IPS DF 4.7 (cell line): ENCODE measurements at regions not wholly inside any gene's neighbourhood (a gene's known extent, or its start where the extent isn't known, plus 50 kb on each side); places are given as distances from the start of the nearest gene placed in this dataset.

Source experiments
- DNase-seq: peaks from one replicate; pipeline ENCODE4 v3.0.0-alpha.2; 2013; ENCODE audit warnings: low spot score; ENCODE audit errors: extremely low read depth

GRCh38 chr13:86729206-86729605, 930.0 kb upstream of the SLITRK6 start:
- DNase-seq: no peak

GRCh38 chr13:86731987-86732386, 932.8 kb upstream of the SLITRK6 start:
- no peak for DNase-seq

GRCh38 chr13:86737334-86737932, 933.7 kb upstream of the SLITRK5 start:
- DNase-seq: no peak

GRCh38 chr13:86741762-86742285, 929.3 kb upstream of the SLITRK5 start:
- no peak for DNase-seq

DNA sequence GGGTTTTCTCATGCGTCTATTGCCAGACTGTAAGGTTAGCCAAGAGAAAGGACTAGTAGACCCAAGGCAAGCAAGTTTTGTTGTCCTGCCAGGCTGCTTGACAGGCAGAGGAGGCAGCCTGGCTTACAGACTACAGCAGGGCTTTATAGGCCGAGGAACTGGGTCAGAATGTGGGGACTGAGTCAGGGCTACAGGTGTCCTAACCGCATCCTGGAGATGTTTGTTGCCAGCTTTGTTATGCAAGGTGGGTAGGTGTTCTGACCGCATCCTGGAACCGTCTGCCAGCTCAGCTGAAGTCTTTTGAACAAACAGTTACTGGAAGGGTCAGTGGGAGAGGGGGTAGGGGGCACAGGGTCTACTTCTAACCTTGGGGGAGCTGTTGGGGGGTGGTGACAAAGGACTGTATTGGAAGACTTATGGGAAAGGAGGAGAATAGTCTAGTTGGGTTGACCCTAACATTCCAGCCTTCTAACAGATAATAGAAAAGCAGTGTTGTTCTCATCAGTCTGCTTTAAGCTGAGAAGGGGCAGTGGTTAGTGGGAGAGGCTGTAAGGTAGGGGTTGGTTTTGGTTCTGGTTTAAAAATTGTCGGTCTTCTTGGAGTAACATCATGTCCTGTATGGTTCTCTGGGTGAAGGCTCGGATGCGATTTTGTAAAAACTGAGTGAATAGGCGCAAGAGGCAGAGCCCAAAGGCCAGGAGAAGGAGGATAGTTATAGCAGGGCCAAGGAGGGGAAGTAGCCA, 913.8 kb upstream of the SLITRK5 start:
- DNase-seq: peak; percentile 19

- no peak for DNase-seq
Measured at GRCh38 chr13:86758116-86758515, 913.1 kb upstream of the SLITRK5 start.

- no peak for DNase-seq
Measured at GRCh38 chr13:86760620-86761019, 910.6 kb upstream of the SLITRK5 start.

GRCh38 chr13:86765462-86765861, 905.7 kb upstream of the SLITRK5 start:
- no peak for DNase-seq

GRCh38 chr13:86788616-86789015, 882.6 kb upstream of the SLITRK5 start:
- DNase-seq: no peak

DNA sequence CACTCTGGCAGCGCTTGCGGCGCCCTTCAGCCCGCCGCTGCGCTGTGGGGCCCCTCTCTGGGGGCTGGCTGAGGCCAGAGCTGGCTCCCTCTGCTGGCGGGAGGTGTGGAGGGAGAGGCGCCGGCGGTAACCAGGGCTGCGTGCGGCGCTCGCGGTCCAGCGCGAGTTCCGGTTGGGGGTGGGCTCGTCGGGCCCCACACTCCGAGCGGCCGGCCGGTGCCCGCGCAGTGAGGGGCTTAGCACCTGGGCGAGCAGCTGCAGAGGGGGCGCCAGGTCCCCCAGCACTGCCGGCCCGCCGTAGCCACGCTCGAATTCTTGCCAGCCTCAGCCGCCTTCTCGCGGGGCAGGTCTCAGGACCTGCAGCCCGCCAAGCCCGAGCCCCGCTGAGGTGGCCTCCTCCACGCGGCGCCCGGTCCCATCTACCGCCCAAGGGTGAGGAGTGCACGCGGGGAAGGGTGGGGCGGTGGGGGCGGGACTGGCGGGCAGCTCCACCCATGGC, 879.0 kb upstream of the SLITRK5 start:
- DNase-seq: no peak

DNA sequence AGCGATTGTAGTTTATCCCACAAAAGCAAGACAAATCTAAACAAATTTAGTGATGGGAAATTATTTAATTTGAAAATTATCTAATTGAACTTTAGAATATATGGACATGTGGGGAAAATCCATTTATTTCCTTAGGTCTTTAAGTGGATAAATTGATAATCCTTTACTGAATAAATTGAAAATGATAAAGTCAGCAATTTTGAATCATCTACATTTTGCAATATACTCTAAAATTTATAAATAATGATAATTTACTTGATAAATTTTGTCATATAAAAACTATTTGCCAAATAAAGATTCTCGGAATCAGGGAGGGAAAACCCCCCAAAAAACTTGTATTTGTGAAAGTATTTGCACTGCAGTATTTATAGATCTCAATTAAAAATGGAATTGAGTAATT, 875.3 kb upstream of the SLITRK5 start:
- no peak for DNase-seq

DNA sequence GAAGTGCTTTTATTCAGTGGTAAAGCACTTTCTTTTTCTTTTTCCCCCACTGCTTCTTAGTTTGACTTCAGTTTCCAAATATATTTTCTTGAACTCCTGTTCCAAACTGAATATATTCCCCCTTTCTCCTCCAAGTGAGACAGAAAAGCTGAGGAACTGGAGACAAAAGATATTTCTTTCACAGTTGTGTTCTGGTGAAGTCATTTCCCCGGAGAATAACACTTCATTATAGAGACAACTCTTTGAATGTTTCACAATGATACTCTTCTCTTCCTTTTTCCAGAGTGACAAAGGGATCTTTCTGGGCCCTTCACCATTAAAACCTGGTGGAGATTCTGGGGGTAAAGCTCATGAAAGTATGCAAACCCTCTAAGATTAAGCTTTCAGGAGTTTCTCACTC, 860.8 kb upstream of the SLITRK5 start:
- DNase-seq: no peak

GRCh38 chr13:86813198-86813597, 858.0 kb upstream of the SLITRK5 start:
- DNase-seq: no peak

GRCh38 chr13:86825410-86825809, 845.8 kb upstream of the SLITRK5 start:
- no peak for DNase-seq

DNA sequence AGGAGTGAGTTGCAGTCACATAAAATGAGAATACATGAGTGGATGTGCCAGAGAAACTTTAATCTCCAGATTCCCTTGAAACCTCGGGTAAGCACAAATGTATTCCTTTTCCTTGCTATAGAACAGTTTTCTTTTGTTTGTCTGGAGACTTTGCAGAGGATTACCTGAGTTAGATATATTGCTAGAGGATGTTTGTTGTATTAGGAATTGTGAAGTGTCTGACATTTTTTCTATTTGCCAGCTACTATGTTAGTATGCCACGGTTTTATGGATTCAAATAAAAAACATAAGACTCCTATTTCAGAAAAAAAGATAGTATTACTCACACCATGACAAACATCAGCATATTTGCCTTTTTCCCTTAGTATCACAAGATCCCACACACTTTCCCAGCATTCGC, 844.9 kb upstream of the SLITRK5 start:
- no peak for DNase-seq

GRCh38 chr13:86830046-86830445, 841.1 kb upstream of the SLITRK5 start:
- no peak for DNase-seq

DNA sequence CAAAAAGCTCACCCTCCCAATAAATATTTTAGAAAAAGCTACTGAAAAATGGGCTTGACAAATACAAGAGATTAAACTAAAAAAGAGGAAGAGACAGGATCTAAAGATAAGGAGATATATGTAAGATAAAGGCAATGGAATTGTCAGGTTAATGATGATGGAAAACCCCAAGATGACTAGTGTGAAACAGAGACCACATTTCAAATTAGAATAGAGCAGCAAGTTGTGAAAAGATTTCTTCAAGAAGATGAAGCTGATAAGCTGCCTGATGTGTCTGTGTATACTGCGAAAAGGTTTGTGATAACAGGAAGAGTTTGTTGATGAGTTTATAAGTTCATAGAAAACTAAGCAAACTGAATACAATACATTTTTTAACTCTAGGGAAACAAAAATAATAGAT, 840.1 kb upstream of the SLITRK5 start:
- no peak for DNase-seq

GRCh38 chr13:86838411-86839120, 832.6 kb upstream of the SLITRK5 start:
- DNase-seq: no peak

DNA sequence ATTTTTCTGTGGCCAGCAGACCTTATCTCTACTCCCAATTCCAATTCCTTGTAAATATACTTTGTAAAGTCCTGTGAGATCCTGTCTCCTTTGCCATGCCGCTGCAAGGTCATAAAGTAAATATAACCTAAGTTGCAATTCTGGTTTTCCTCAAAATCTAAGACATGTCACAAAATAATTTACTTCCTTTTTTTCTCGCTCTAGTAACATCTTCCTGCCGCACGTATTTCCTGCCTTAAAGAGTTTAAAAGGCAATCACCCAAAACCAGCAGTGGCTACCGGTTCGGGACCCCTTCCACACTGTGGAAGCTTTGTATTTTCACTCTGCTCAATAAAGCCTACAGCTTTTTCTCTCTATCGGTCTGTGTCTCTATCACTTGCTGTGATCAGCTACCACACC, 832.0 kb upstream of the SLITRK5 start:
- DNase-seq: no peak

GRCh38 chr13:86840250-86841191, 830.6 kb upstream of the SLITRK5 start:
- no peak for DNase-seq

DNA sequence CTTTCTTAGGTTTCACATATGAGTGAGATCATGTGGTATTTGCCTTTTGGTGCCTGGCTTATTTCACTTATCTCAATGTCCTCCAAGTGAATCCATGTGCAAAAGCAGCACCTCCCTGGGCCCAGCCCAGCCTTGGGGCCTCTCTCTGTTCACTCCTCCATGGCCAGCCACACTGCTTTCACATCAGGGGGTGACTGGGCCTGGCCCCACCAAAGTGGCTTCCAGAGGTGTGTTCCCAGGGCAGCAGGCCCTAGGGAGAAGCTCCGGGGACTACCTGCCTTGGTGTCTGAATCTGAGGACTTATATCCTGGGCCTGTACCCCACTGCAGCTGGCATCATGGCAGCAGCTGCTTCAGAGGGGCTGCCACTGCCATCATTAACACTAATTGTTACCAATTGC, 829.9 kb upstream of the SLITRK5 start:
- no peak for DNase-seq
